Glomerular endothelial cell (primary cell): ENCODE measurements at regions not wholly inside any gene's neighbourhood (a gene's known extent, or its start where the extent isn't known, plus 50 kb on each side); places are given as distances from the start of the nearest gene placed in this dataset.

Experiments
- DNase-seq: peaks from one replicate; pipeline ENCODE4 v3.0.0-alpha.2; 2011; ENCODE audit warnings: low read depth, low spot score; ENCODE audit errors: extremely low read depth

DNA sequence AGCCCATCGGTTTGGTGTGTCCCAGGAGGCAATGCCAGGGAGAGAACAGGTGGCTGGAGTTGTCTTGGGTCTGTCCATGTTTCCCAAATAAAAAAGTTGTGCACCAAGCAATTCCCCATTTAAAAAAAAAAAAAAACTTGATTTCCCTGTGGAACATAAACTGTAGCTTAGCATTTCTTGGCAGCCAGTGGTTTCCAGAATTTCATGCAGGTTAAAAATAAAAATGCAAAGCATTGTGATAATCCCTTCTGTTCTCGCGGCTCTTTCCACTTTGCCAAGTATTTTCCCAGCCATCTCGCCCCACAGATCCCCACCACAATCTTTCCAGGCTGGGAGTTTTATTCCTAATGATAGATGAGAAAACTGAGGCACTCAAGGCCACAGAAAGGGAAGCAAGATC is 51.4 kb upstream of the MSX1 start:
- no peak for DNase-seq

DNA sequence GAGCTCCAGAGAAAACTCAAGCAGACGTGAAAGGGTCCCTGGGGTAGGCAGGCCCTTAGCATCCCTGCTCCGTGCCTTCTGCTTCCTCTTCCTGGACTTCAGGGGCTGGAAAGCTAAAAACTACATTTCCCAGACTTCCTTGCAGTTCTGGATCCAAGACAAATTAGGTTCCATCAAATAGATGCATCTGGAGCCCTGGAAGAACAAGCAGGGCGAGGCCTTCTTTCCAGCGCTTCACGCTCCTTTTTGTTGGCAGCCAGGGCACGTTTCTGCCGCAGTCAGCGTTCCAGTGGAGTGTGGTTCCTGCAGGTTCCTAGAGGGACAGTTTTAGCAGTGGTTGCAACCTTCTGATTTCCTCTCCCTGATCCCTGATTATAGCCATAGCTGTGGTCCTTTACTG is 53.6 kb upstream of the MSX1 start:
- DNase-seq = no peak

GRCh38 chr4:4803912-4804296 is 55.6 kb upstream of the MSX1 start:
- no peak for DNase-seq

DNA sequence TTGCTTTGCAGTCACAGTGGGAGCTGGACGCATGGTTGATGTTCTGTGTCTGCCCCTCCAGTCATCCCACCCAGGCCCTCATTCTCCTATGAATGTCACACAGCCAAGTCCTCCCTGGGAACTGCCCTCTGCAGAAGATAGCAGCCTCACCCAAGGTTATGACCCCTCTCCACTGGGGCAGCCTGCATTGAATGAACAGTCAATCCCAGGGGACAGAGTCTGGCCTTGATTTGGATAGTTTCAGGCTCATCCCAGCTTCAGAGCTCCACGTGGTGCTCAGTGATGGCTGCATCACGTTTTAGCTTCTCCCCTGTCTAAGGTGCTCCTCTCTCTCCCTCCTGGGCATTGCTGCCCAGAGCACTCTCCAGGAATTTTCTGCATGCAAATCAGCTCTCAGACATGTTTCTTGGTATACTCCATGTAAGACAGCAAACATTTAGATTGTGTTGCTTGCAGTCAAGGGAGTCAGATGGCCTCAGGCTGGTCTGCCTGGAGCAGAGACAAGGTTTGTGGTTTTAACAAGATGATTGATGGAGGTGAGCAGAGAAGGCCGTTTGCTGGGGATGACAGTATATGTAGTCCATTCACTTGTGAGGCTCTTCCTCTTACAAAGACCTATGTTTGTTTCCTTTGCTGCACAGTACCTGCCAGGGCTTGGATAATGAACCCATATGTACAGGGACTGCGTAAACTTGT is 56.1 kb upstream of the MSX1 start:
- no peak for DNase-seq

DNA sequence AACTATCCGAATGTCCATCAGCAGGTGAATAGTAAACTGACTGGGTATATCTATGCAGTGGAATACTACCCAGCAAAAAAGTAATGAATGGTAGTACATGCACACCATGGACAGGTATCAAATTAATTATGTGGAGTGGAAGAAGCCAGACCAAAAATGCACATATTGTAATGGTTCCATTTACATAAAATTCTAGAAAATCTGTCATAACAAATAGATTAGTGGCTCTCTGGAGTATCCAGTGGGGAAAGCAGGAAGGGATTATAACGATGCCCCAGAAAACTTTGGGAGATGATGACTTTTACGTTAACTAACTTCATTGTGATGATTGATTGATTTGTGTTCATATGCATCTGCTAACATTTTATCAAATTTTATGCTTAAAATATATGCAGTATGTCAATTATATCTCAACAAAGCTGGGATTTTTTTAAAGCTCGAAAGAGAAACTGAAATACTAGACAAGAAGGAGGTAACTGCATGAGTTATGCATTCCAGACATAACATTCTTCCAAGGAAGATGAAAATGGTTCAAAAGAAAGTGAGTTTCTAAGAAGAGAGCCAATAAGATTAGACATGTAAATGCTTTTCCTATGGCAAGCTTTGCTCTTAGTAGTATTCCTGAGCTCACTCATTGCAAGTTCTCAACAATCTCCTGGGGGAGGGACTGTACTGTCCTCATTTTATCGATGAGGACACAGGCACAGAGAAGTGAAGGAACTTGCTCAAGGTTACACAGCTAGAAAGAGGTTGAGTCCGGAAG is 58.6 kb upstream of the MSX1 start:
- DNase-seq = no peak

DNA sequence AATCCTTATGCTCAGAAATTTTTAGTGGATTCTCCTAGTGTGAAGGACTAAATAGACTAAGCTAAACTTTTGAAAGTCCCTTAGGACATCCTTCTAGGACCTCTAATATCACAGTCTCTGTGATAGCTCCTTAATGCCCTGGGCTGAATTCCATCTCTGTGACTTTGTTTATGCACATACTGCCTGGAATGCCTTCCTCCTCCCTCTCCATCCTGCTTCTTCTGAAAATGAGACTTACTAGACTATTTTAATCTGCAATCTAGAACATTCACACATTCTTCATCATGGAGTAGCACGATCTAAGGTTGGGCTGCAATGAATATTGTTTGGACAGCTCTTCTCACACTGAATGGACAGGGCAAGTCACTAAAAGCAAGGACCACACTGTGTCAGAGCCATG is 65.0 kb upstream of the MSX1 start:
- no peak for DNase-seq

DNA sequence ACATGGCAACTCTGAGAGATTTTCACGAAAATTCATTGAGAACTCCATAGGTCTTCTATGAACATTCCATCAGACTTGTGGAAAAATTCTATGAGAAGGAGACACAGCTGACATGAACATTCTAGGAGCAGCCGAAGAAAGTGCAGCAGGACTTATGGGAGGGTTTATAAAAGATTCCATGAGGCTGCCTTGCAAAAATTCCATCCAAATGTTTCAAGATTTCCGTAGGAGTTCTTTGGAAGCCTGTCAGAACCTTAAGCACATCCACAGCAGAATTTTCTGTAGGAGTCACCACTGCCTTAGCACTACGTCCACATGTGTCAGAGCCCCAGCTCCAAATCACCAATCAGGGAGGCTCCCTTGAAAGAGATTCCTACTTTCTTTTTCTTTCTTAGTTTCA is 67.0 kb upstream of the MSX1 start:
- DNase-seq = no peak

DNA sequence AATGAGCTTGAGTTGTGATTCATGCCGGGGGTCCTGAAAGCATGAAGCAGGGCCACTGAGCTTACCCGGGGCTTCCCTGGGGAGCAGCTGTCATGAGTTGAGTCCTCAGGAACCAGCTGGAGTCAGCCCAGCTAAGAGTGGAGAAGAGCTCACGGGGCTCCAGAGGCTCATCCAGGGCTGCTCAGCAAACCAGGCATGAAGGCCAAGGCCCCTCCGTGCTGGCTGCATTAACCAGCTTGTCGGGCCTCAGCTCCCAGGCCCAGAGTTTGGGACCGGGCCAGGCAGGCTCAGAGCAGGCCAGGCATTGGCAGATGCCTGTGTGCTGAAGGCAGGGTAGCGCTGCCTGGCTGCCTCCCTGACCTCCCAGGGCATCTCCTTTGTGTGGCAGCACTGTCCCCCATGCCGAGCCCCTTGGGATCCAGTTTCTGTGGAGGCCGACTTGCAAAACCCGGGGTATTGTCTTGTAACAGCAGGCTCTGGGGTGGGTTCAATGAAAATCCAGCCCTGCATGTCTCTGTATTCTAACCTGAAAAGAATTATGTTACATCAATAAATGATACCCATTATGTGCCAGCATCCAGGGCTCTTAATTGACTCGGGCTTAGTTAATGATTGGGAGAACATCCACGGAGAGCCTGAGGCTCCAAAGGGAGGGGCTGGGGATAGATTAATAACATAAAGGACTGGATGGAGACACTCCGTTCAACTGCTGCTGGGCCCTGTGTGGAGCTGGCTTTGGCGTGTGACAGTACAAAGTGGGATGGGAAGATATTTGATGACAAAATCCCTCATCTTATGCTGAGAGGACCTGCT is 68.0 kb upstream of the MSX1 start:
- DNase-seq = no peak

DNA sequence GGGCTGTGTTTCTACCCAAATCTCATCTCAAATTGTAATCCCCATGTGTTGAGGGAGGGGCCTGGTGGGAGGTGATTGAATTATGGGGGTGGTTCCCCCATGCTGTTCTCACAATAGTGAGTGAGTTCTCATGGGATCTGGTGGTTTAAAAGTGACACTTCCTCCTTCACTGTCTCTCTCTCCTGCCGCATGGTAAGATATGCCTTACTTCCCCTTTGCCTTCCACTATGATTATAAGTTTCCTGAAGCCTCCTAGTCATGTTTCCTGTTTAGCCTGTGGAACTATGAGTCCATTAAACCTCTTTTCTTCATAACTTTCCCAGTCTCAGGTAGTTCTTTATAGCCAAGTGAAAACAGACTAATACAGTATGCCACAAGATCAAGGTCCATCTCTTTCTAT is 70.0 kb upstream of the MSX1 start:
- DNase-seq = no peak

DNA sequence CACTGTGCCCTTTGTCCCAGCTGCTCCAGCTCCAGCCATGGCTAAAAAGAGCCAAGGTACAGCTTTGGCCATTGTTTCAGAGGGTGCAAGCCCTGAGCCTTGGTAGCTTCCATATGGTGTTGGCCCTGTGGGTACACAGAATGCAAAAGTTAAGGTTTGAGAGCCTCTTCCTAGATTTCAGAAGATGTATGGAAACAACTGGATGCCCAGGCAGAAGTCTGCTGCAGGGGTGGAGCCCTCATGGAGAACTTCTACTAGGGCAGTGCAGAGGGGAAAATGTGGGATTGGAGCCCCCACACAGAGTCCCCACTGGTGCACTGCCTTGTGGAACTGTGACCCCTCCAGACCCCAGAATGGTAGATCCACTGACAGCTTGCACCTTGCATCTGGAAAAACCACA is 70.9 kb upstream of the MSX1 start:
- no peak for DNase-seq

DNA sequence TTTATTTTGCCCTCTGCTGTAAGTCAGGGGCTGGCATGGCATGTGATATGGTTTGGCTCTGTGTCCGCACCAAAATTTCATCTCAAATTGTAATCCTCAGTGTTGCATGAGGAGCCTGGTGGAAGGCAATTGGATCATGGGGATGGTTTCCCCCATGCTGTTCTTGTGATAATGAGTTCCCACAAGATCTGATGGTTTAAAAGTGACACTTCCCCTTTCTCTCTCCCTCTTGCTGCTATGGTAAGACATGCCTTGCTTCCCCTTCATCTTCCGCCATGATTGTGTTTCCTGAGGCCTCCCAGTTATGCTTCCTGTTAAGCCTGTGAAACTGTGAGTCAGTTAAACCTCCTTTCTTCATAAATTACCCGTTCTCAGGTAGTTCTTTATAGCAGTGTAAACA is 72.0 kb upstream of the MSX1 start:
- no peak for DNase-seq

GRCh38 chr4:4784379-4784778 is 75.1 kb upstream of the MSX1 start:
- no peak for DNase-seq

DNA sequence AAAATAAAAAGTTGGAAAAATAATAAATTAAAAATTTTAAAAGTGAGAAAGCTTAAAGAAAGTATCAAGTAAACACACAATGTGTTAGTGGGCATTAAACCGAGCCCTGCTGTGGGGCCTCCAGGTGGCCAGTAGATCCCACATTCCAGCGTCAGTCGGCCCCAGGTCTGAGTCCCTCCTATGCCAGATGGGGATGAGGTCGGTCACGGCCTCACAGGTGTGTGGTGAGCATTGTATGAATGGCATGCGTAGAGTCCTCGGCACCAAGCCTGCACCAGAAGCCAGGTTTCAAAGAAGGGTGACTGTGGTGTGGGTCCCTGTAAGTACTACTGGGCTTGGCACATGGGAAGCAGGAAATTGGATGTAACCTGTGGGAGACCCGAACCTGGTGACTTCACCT is 75.6 kb upstream of the MSX1 start:
- no peak for DNase-seq

- DNase-seq = no peak
These were observed 76.5 kb upstream of the MSX1 start for GRCh38 chr4:4782969-4783368.

- DNase-seq = no peak
These were observed 77.3 kb upstream of the MSX1 start for GRCh38 chr4:4781936-4782707.

GRCh38 chr4:4780729-4781244 is 78.7 kb upstream of the MSX1 start:
- no peak for DNase-seq

- no peak for DNase-seq
These were observed 80.0 kb upstream of the MSX1 start for GRCh38 chr4:4779486-4779885.

DNA sequence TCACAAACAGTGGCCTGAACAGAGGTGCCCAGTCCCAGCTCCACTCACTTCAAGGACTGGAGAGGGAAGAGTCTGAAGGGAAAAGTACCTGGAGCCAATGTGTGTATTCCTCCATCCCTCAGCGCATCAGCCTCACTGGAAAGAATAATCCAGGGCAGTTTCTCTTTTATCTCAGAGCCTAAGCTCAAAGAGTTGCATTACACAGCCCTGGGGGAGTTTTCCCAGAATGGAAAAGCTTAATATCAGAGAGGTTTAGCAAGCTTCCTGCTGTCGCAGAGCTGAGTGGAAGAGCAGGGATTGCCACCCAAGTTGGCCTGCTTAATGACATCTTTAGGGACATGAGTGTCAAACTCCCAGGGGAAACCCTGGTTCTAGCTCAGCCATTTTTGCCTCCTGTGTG is 80.4 kb upstream of the MSX1 start:
- DNase-seq = no peak

GRCh38 chr4:4778554-4778953 is 80.9 kb upstream of the MSX1 start:
- DNase-seq = no peak

DNA sequence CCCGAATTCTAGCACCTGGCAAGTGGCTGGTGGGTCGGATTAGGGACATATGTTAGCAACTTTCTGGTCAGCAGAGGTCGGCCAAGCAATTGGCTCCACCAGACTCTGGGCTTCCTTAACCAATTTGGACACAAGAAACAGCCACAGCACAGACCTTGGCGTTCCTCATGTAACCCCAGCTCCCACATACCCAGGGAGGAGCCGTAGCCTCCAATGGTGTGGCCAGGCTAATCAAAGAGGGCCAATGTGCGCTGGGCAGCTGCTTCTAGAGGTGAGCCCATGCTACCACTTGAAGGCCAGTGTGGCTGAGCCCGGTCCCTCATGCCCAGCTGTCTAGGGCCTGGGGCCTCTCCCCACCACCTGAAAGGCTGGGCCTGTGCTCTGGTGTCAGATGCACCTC is 82.5 kb upstream of the MSX1 start:
- DNase-seq = no peak

DNA sequence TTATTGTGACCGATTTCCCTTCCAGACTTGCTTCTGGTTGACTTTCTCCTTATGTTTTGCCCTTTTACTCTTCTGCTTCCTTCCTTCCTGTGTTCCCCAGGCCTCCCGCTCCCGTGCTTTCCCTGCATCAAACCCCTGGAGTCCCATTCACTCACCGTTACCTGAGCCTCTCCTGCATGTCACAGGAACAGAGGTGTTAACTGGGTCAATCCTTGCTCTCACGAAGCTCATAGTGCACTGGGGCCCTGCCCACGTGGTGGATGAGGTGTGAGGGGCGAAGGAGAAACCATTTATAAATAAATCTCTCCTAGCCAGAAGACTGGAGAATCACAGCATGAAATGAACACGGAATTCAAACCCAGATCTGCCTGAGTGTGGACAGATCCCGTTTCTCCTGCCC is 83.1 kb upstream of the MSX1 start:
- DNase-seq = no peak
